Panc1 (cell line): ENCODE measurements at regions not wholly inside any gene's neighbourhood (a gene's known extent, or its start where the extent isn't known, plus 50 kb on each side); places are given as distances from the start of the nearest gene placed in this dataset.

ENCODE experiments used
- ATAC-seq: fragments of 200-7000 bp; cut with Tn5 transposase; 2 replicates; pipeline ENCODE4 v1.9.1; 2020; ENCODE audit warnings: mild to moderate bottlenecking, moderate library complexity
- BruUV-seq: library from RNA; stranded (reverse); fragments of 400-500 nt; replicated peaks from 2 replicates; lab custom pipeline; 2021; lab: Mats Ljungman, UMichigan
- CTCF ChIA-PET: fragments of 300-600 bp; sonication (Branson Sonifier 250); formaldehyde crosslinking; loops from one replicate; lab custom pipeline; 2022; ENCODE audit warnings: antibody characterized with exemption; lab: Charles Lee
- POLR2A ChIA-PET: fragments of 300-600 bp; sonication (Branson Sonifier 250); formaldehyde crosslinking; loops from one replicate; lab custom pipeline; 2022; ENCODE audit warnings: antibody characterized with exemption; lab: Charles Lee
- DNase-seq: peaks from one replicate; pipeline ENCODE4 v3.0.0-alpha.2; 2010; ENCODE audit warnings: low read depth, low spot score
- H3K27ac ChIP-seq: 2 replicates; pipeline ENCODE4 v1.5.1; 2011; ENCODE audit warnings: mild to moderate bottlenecking, low read length, inconsistent platforms
- H3K27me3 ChIP-seq: fragments of 200-500 bp; sonication (Bioruptor generic); 2 replicates; pipeline ENCODE4 v1.6.0; 2014; ENCODE audit warnings: low read length, inconsistent platforms; ENCODE audit not compliant: control insufficient read depth, insufficient read depth
- H3K36me3 ChIP-seq: fragments of 200-500 bp; sonication (Bioruptor generic); 2 replicates; pipeline ENCODE4 v1.5.1; 2014; ENCODE audit warnings: inconsistent platforms, mild to moderate bottlenecking, low read length, moderate library complexity; ENCODE audit not compliant: control insufficient read depth, insufficient read depth
- H3K4me1 ChIP-seq: 2 replicates; pipeline ENCODE4 v1.5.1; 2011; ENCODE audit warnings: inconsistent platforms, mild to moderate bottlenecking, low read length, moderate library complexity; ENCODE audit not compliant: control insufficient read depth, insufficient read depth
- H3K4me3 ChIP-seq, 2 experiments: 2 replicates each; pipeline ENCODE4 v1.5.1; 2011 to 2012; ENCODE audit warnings: low read depth in 2 of 2, low read length in 2 of 2, mild to moderate bottlenecking in 2 of 2, inconsistent platforms in 1 of 2, moderate library complexity in 1 of 2
- H3K9me3 ChIP-seq: fragments of 200-500 bp; sonication (Bioruptor generic); 2 replicates; pipeline ENCODE4 v1.5.1; 2014; ENCODE audit warnings: low read depth, mild to moderate bottlenecking, inconsistent platforms, low read length, moderate library complexity; ENCODE audit not compliant: control insufficient read depth, insufficient read depth
- CTCF ChIP-seq: fragments of 450-650 bp; IDR thresholded peaks from 2 replicates; pipeline ENCODE4 v1.5.1; 2017; ENCODE audit warnings: mild to moderate bottlenecking
- POLR2AphosphoS5 ChIP-seq: IDR thresholded peaks from 2 replicates; pipeline ENCODE4 v1.6.1; 2012; ENCODE audit warnings: mild to moderate bottlenecking, low read depth, low read length, moderate library complexity
- REST ChIP-seq, 2 experiments: IDR thresholded peaks; 2 replicates each; pipeline ENCODE4 v1.6.1; 2011 to 2012; ENCODE audit warnings: low read depth in 2 of 2, control low read depth in 1 of 2, low read length in 1 of 2, mild to moderate bottlenecking in 1 of 2, moderate library complexity in 1 of 2; ENCODE audit not compliant: insufficient read depth in 1 of 2
- SIN3A ChIP-seq: IDR thresholded peaks from 2 replicates; pipeline ENCODE4 v1.6.1; 2012; ENCODE audit warnings: low read depth, mild to moderate bottlenecking, low read length, moderate library complexity, borderline replicate concordance; ENCODE audit not compliant: insufficient read depth
- TCF7L2 ChIP-seq: IDR thresholded peaks from 2 replicates; pipeline ENCODE4 v1.6.1; 2011; ENCODE audit warnings: mild to moderate bottlenecking, low read depth, low read length, inconsistent platforms
- in situ Hi-C: cut with HindIII; loops from 2 replicates; pipeline ENCODE4 v1.10.0; 2016; ENCODE audit warnings: low sequenced_read_pairs, low pct_unique_long_range_greater_than_20kb
- intact Hi-C: fragments of 100-400 bp; cut with micrococcal nuclease; formaldehyde crosslinking; loops from one replicate; pipeline ENCODE4 v1.10.0; 2022; ENCODE audit not compliant: unreplicated experiment

- intact Hi-C loops (no loop called here), in situ Hi-C loops (no loop called here)
- H3K9me3 ChIP-seq: no peaks in the 10 kb centered on the region
- H3K36me3 ChIP-seq: no peaks in the 10 kb centered on the region
- 0 out of 2 replicates have a peak, but pooled peaks cover 15% of the 10 kb centered on the region for H3K4me1 ChIP-seq
- no peak for TF ChIP-seq REST (IDR thresholded peaks at IDR 0.05; ENCODE audit: insufficient read depth in 1 of 2, low read depth in 2 of 2, low read length in 1 of 2)
- DNase-seq (no peak), ATAC-seq (no peak)
- BruUV-seq: no TSS peak
- H3K27ac ChIP-seq: peak overlapping the region; percentile 44; the same call in 1 of the 2 replicates
- POLR2A ChIA-PET: no interaction called here
- H3K27me3 ChIP-seq: no peaks in the 10 kb centered on the region
- H3K4me3 ChIP-seq: no peak overlapping the region
- CTCF ChIA-PET: no interaction called here
Measured at GRCh38 chr20:58570204-58570859, 55.1 kb upstream of the APCDD1L start.

GRCh38 chr20:58569241-58570125, 54.3 kb upstream of the APCDD1L start:
- TF ChIP-seq REST (IDR thresholded peaks at IDR 0.05; ENCODE audit: insufficient read depth in 1 of 2, low read depth in 2 of 2, low read length in 1 of 2): no peak
- TF ChIP-seq POLR2AphosphoS5: no peak
- no peak for TF ChIP-seq TCF7L2
- TF ChIP-seq SIN3A: no peak
- no peak for TF ChIP-seq CTCF
- in situ Hi-C loops: no loop called here
- CTCF ChIA-PET: no interaction called here

More at GRCh38 chr20:58569241-58570125, 54.3 kb upstream of the APCDD1L start:
- BruUV-seq: no TSS peak
- Histone ChIP-seq H3K4me1 (0 out of 2 replicates have a peak, but pooled peaks cover 15% of the 10 kb centered on the region), H3K27ac (peak overlapping the region; percentile 44; the same call in 1 of the 2 replicates), H3K27me3 (no peaks in the 10 kb centered on the region), H3K36me3 (no peaks in the 10 kb centered on the region), H3K9me3 (no peaks in the 10 kb centered on the region), H3K4me3 (no peak overlapping the region)
- DNase-seq (no peak), ATAC-seq (no peak)
- POLR2A ChIA-PET: no interaction called here
- intact Hi-C loops: no loop called here
